Dermis microvascular lymphatic vessel endothelial cell (primary cell): ENCODE measurements at regions not wholly inside any gene's neighbourhood (a gene's known extent, or its start where the extent isn't known, plus 50 kb on each side); places are given as distances from the start of the nearest gene placed in this dataset.

Experiments
- DNase-seq, 2 donors: peaks; one replicate each; pipeline versions ENCODE4 v3.0.0 to v3.0.0-alpha.2; 2010; ENCODE audit warnings: low read depth in 2 of 2

DNA sequence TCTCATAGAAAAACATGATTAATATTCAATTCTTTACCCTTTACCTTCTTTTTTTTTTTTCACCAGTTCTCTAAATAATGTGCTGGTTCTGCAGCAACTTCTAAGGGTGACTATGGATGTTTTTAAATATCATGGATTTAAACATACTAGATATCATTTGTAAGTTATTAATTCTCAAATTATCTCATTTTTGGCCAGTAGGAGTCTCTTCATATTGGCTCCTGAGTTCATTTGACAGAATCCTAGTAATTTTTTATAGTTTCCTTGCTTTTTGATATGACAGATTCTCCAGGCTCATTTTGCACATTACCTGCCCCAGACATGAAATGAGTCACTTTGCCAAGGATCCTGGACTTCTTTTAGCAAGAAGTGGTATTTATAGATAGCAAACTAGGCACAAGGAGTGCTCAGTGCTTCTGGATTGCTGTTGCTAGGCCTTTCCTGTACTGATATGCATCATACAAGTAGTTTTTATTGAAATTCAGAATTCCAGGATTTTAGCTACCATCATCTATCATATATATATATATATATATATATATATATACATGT lies 201.3 kb upstream of the IL12B start:
- no peak for DNase-seq

GRCh38 chr5:159533197-159533596 lies 202.9 kb upstream of the IL12B start:
- DNase-seq, result no peak

DNA sequence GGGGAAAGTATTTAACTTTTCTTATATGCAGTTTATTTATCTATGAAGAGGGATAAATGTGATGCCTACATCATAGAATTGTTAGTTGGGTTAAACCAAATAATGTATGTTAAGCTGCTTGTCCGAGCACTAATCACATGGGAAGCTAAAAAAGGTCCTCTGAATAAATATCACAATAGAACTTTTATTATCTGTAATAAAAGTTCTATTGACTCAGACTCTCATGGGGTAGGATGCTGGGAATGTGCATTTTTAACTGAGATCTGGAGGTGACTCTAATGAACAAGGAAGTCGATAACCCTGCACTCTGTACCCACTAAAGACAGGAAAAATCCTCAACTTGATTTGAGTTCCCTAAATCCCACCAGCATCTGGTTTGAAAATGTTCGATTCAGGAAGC lies 205.9 kb upstream of the IL12B start:
- DNase-seq, result no peak

DNA sequence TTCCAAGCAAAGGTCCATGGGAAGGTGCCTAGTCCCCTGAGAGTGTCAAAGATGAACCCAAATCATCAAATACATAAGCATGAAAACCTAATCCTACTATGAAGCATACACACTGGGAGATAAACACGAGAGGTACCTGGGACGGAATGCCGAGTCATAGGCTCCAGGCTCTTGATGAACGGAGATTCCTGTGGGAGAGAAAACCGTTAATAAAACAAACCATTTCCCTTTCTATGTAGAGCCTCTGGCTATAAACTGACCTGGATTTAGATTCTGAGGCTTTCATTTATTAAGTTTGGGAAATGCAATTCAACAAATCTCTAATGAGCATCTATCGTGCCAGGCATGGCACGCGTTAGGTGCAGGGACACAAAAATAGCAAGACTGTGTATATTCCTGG lies 206.4 kb upstream of the IL12B start:
- no peak for DNase-seq

- no peak for DNase-seq
Measured at GRCh38 chr5:159539678-159540077, 209.4 kb upstream of the IL12B start.

GRCh38 chr5:159543326-159543725 lies 213.0 kb upstream of the IL12B start:
- DNase-seq, result no peak

GRCh38 chr5:159545156-159545555 lies 214.9 kb upstream of the IL12B start:
- DNase-seq, result no peak

DNA sequence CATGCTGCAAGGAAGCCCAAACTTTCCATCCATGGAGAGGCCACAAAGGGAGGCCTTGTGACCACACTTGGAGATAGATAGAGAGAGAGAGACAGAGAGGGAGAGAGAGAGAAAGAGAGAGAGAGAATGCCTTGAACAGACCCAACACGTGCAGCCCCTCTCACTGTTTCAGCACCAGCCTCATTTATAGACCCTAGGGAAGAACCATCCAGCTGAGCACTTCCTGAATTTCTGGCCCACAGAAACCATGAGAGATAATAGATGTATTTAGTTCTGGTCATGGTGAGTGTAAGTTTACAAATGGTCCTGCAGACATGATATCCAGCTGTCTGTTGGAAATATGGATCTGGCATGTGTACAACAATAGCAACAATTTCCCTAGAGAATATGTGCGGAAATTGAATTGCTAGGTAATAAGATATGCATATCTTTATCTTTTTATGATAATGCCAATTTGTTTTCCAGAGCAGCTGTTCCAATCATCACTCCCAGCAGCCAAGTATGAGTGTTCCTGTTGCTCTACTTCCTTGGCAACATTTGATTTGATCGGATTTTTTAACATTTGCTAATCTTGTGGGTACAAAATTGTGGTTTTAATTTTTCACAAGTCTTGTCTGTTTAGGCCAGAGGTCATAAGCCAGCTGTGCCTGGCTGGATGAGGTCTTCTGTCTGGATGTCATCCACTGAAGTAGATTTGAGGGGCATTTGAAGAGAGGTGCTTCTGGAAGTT lies 217.3 kb upstream of the IL12B start:
- DNase-seq, result no peak

DNA sequence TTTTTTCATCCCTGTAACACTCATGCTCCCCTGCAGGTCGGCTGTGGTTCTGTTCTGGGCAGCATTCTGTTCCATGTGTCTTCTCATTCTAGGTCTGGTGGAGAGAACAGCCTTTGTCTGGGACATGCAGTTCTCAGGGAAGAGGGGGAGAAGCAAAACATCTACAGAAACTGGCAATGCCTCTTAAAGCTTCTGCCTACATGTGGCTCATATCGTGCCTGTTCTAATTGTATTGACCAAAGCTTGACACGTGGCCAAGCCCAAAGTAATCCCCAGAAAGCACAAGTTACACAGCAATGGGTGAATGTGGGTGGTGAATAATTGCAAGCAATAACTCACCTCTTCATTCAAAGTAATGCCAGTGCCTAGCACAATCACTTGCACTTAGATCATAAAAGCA lies 218.2 kb upstream of the IL12B start:
- no peak for DNase-seq

GRCh38 chr5:159549046-159549445 lies 218.8 kb upstream of the IL12B start:
- no peak for DNase-seq

DNA sequence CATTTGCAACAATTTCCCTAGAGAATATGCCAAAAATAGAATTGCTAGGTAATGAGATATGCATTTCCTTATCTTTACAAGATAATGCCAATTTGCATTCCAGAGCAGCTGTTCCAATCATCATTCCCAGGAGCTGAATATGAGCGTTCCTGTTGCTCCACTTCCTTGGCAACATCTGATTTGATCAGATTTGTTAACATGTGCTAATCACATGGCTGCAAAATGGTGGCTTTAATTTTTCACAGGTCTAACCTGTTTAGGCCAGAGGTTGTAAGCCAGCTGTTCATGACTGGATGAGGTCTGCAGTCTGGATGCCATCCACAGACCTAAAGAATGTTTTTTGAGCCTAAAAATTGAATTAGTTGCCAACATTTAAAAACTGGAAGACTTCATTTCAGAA lies 220.7 kb upstream of the IL12B start:
- no peak for DNase-seq

- DNase-seq, result no peak
Measured at GRCh38 chr5:159552751-159553150, 222.5 kb upstream of the IL12B start.

DNA sequence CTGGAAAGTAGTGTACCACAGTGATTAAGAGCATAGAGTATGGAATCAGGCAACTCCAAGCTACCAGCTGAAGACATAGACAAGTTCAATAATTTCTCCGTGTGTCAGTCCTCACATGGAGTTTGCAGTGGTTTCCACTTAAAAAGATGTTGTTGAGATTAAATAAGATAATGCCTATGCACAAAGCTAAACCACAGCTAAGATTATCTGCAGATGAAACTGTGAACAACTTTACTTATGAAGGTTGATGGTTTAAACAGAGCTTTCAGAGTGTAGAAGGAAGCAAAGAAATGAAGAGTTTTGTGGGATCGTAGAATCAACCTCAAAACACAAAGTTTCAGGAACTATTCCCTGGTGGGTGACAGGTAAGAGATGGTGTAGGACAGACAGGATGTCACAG lies 223.5 kb upstream of the IL12B start:
- DNase-seq, result no peak

DNA sequence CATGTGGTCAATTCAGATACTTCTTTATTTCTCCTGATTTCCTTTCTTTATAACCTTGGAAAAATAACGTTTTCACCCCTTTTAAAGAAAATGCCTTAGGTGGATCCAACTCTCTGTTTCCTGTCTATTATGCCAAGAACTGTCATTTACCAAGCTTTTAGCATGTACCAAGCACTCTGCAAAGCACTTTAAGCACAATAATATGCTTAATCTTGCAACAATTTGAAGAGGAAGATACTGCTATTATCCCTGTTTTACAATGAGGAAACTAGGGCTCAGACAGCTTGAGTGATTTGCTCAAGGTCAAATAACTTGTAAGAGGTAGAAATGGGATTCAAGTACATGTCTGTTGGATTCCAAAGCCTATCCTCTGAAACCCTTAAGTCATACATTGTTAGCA lies 224.8 kb upstream of the IL12B start:
- DNase-seq, result no peak

DNA sequence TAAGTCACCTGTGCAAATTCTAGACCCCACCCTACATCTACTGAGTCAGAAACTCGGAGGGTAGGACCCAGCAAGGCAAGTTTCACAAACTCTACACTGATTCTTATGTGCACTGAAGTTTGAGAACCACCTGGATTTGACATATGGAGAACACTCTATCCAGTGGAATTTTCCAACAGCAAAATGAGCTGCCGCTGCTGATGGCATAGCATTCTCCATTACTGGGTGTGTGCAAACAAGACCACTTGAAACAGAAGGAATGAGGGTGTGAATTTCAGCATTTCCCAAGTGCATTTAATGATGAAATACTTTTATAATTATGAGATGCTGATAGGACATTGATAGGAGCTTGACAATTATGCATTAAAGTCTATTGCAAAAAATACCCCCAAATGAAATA lies 229.1 kb upstream of the IL12B start:
- no peak for DNase-seq

GRCh38 chr5:159560088-159560487 lies 229.8 kb upstream of the IL12B start:
- no peak for DNase-seq

GRCh38 chr5:159564031-159564430 lies 233.7 kb upstream of the IL12B start:
- DNase-seq, result no peak

DNA sequence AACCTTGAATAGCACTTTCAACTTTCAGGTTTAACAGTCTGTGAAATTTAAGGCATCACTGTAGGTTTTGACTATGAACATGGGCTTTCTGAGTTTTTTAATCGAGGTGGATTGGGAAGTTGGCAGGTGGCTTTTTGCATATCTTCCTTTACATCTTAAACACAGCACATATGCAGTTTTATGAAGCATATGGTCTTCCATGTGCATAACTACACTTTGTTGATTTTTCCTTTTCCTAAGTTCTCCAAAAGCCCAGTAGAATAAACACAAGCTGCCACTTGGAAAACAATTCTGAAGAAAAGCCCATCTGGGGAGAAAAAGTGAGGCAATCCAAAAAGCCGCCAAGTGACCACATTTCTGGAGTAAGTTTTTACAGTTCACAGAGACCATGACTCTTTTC lies 236.5 kb upstream of the IL12B start:
- DNase-seq, result no peak

DNA sequence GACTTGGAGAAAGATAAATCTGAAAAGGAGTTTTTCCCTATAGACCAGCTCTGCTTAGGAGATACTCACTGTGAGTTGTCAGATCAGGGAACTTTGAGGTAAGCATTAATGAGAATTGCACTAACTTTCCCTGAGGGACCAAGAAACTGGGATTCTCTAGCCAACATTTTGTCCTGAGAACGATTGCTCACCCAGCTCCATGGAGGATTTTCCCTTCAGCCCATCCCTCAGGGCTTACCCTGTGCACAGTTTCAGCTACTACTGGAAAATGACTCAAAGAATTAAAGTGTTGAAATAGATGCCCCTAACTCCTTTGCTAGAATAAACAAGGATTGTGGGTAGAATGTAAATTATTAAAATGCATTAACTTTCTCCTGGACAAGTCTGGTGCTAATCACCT lies 237.2 kb upstream of the IL12B start:
- no peak for DNase-seq

- no peak for DNase-seq
Measured at GRCh38 chr5:159571501-159572244, 241.4 kb upstream of the IL12B start.

DNA sequence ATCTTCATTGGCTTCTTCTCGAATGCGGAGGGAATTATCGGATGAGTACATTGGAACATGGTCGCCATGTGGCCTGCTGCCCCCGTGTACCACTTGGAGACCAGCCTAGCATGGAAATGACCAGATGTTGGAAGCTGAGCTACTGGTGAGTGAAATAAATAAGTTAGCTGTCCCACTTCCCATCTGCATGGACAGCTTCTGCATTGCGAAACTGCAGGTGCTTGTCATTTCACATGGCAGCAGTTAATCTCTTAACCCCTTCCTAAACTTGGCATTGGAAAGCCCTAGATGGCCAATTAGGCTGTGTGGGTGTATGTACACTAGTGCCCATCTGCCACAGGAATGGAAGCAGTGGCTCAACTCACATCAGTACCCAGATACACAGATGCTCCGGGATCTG lies 246.6 kb upstream of the IL12B start:
- DNase-seq, result no peak

- peak in 1 of 2 donors; percentile 5 for DNase-seq
Measured at GRCh38 chr5:159581502-159582249, 251.4 kb upstream of the IL12B start.
